SU-DHL-6 (cell line): ENCODE measurements at regions not wholly inside any gene's neighbourhood (a gene's known extent, or its start where the extent isn't known, plus 50 kb on each side); places are given as distances from the start of the nearest gene placed in this dataset.

Experiments
- H2AFZ ChIP-seq: fragments of 200-600 bp; sonication (generic); 2 replicates; pipeline ENCODE4 v1.6.1; 2014; ENCODE audit warnings: low read depth, mild to moderate bottlenecking, moderate library complexity, mixed read lengths, antibody characterized with exemption, low read length; ENCODE audit not compliant: severe bottlenecking
- H3F3A ChIP-seq: fragments of 200-600 bp; shearing (Covaris generic); 2 replicates; pipeline ENCODE4 v1.6.0; 2016; ENCODE audit warnings: antibody characterized with exemption, mild to moderate bottlenecking; ENCODE audit not compliant: insufficient read depth
- H3K27ac ChIP-seq: fragments of 200-600 bp; sonication (generic); 2 replicates; pipeline ENCODE4 v1.5.1; 2016; ENCODE audit warnings: low read depth, mild to moderate bottlenecking, low read length, moderate library complexity, mixed read lengths
- H3K27me3 ChIP-seq: fragments of 200-600 bp; sonication (generic), shearing (Covaris generic); 2 replicates; pipeline ENCODE4 v1.6.0; 2014; ENCODE audit warnings: mild to moderate bottlenecking, low read length
- H3K36me3 ChIP-seq: fragments of 200-600 bp; sonication (generic); 2 replicates; pipeline ENCODE4 v1.6.1; 2014; ENCODE audit warnings: mild to moderate bottlenecking, low read length, mixed read lengths
- H3K4me2 ChIP-seq: fragments of 300-600, 200-600 bp; shearing (Covaris generic), sonication (generic); 2 replicates; pipeline ENCODE4 v1.6.0; 2014; ENCODE audit warnings: low read length, low read depth, mild to moderate bottlenecking; ENCODE audit not compliant: poor library complexity, severe bottlenecking
- H3K4me3 ChIP-seq: fragments of 200-600 bp; sonication (generic); 2 replicates; pipeline ENCODE4 v1.5.1; 2014; ENCODE audit warnings: antibody characterized with exemption, low read length, mild to moderate bottlenecking, mixed read lengths; ENCODE audit not compliant: insufficient read depth, poor library complexity, severe bottlenecking
- H3K79me2 ChIP-seq: fragments of 200-600 bp; sonication (generic); 2 replicates; pipeline ENCODE4 v1.6.1; 2014; ENCODE audit warnings: mild to moderate bottlenecking, low read length, moderate library complexity; ENCODE audit not compliant: insufficient read depth
- H3K9ac ChIP-seq: fragments of 200-600 bp; sonication (generic); 2 replicates; pipeline ENCODE4 v1.7.0; 2014; ENCODE audit warnings: mild to moderate bottlenecking, low read length
- H3K9me2 ChIP-seq: fragments of 200-600 bp; sonication (generic); replicated peaks from 2 replicates; pipeline ENCODE4 v1.6.1; 2014; ENCODE audit warnings: low read length; ENCODE audit not compliant: insufficient read depth
- H3K9me3 ChIP-seq: fragments of 200-600 bp; sonication (generic); 2 replicates; pipeline ENCODE4 v1.6.1; 2014; ENCODE audit warnings: low read length, mixed read lengths; ENCODE audit not compliant: insufficient read depth
- H4K20me1 ChIP-seq: fragments of 200-600 bp; sonication (generic); 2 replicates; pipeline ENCODE4 v1.6.1; 2014; ENCODE audit warnings: low read depth, mild to moderate bottlenecking, antibody characterized with exemption, low read length, moderate library complexity, mixed read lengths
- CTCF ChIP-seq: fragments of 200-600 bp; sonication (generic); IDR thresholded peaks from one replicate; pipeline ENCODE4 v1.5.1; 2017; ENCODE audit warnings: antibody characterized with exemption, mild to moderate bottlenecking, low read length, moderate library complexity; ENCODE audit not compliant: insufficient read depth, poor library complexity, severe bottlenecking
- EZH2phosphoT487 ChIP-seq: fragments of 200-600 bp; sonication (generic), shearing (Covaris generic); conservative IDR thresholded peaks from 2 replicates; pipeline ENCODE4 v1.6.1; 2018; ENCODE audit warnings: mild to moderate bottlenecking, antibody characterized with exemption, low read length, moderate library complexity, mixed read lengths

- H3K27ac ChIP-seq, result no peak overlapping the region
- H3K9me2 ChIP-seq, result no peaks in the 10 kb centered on the region
- H3K9ac ChIP-seq, result no peak overlapping the region
- H4K20me1 ChIP-seq, result no peaks in the 10 kb centered on the region
- H3F3A ChIP-seq, result no peaks in the 10 kb centered on the region
- no peak overlapping the region for H3K4me2 ChIP-seq
- H2AFZ ChIP-seq, result no peak overlapping the region
- no peaks in the 10 kb centered on the region for H3K36me3 ChIP-seq
- H3K9me3 ChIP-seq, result no peaks in the 10 kb centered on the region
- no peak for TF ChIP-seq EZH2phosphoT487
- TF ChIP-seq CTCF, result no peak
- H3K27me3 ChIP-seq, result no peaks in the 10 kb centered on the region
- no peak overlapping the region for H3K4me3 ChIP-seq
- no peaks in the 10 kb centered on the region for H3K79me2 ChIP-seq
These were observed 85.3 kb downstream of the TYW3 start for GRCh38 chr1:74818241-74818640.

- no peaks in the 10 kb centered on the region for H3F3A ChIP-seq
- H4K20me1 ChIP-seq, result no peaks in the 10 kb centered on the region
- H3K79me2 ChIP-seq, result no peaks in the 10 kb centered on the region
- H3K4me2 ChIP-seq, result no peak overlapping the region
- no peak overlapping the region for H2AFZ ChIP-seq
- H3K36me3 ChIP-seq, result no peaks in the 10 kb centered on the region
- H3K9me3 ChIP-seq, result no peaks in the 10 kb centered on the region
- no peak overlapping the region for H3K9ac ChIP-seq
- TF ChIP-seq EZH2phosphoT487 (no peak), CTCF (no peak)
- no peaks in the 10 kb centered on the region for H3K9me2 ChIP-seq
- H3K27ac ChIP-seq, result no peak overlapping the region
- no peak overlapping the region for H3K4me3 ChIP-seq
- no peaks in the 10 kb centered on the region for H3K27me3 ChIP-seq
These were observed 85.9 kb downstream of the TYW3 start for GRCh38 chr1:74818661-74819456.

- no peaks in the 10 kb centered on the region for H3F3A ChIP-seq
- no peaks in the 10 kb centered on the region for H3K79me2 ChIP-seq
- no peak overlapping the region for H2AFZ ChIP-seq
- H3K9ac ChIP-seq, result no peak overlapping the region
- H3K27ac ChIP-seq, result no peak overlapping the region
- H3K27me3 ChIP-seq, result no peaks in the 10 kb centered on the region
- H3K4me3 ChIP-seq, result no peak overlapping the region
- H3K9me3 ChIP-seq, result no peaks in the 10 kb centered on the region
- no peaks in the 10 kb centered on the region for H3K9me2 ChIP-seq
- H3K4me2 ChIP-seq, result no peak overlapping the region
- no peaks in the 10 kb centered on the region for H3K36me3 ChIP-seq
- no peak for TF ChIP-seq EZH2phosphoT487
- no peak for TF ChIP-seq CTCF
- H4K20me1 ChIP-seq, result no peaks in the 10 kb centered on the region
These were observed 90.0 kb downstream of the TYW3 start for GRCh38 chr1:74822851-74823401.
